ENCODE measurements at regions not wholly inside any gene's neighbourhood (a gene's known extent, or its start where the extent isn't known, plus 50 kb on each side); places are given as distances from the start of the nearest gene placed in this dataset.

GRCh38 chr12:78328524-78328923 is 497.8 kb downstream of the NAV3 start:
- DNase-seq, result no peak
- H3K27me3 ChIP-seq, result peaks cover 5% of the 10 kb centered on the region; the same call in 1 of the 2 replicates
- no peaks in the 10 kb centered on the region for H3K9me3 ChIP-seq
- no peaks in the 10 kb centered on the region for H3K36me3 ChIP-seq
- H3K4me3 ChIP-seq (ENCODE audit: low read depth, low read length), result no peak overlapping the region
- TF ChIP-seq, protein P1, sequence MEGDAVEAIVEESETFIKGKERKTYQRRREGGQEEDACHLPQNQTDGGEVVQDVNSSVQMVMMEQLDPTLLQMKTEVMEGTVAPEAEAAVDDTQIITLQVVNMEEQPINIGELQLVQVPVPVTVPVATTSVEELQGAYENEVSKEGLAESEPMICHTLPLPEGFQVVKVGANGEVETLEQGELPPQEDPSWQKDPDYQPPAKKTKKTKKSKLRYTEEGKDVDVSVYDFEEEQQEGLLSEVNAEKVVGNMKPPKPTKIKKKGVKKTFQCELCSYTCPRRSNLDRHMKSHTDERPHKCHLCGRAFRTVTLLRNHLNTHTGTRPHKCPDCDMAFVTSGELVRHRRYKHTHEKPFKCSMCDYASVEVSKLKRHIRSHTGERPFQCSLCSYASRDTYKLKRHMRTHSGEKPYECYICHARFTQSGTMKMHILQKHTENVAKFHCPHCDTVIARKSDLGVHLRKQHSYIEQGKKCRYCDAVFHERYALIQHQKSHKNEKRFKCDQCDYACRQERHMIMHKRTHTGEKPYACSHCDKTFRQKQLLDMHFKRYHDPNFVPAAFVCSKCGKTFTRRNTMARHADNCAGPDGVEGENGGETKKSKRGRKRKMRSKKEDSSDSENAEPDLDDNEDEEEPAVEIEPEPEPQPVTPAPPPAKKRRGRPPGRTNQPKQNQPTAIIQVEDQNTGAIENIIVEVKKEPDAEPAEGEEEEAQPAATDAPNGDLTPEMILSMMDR (IDR thresholded peaks at IDR 0.05; ENCODE audit: low read depth, low read length), result no peak
- no peaks in the 10 kb centered on the region for H3K4me1 ChIP-seq

DNA sequence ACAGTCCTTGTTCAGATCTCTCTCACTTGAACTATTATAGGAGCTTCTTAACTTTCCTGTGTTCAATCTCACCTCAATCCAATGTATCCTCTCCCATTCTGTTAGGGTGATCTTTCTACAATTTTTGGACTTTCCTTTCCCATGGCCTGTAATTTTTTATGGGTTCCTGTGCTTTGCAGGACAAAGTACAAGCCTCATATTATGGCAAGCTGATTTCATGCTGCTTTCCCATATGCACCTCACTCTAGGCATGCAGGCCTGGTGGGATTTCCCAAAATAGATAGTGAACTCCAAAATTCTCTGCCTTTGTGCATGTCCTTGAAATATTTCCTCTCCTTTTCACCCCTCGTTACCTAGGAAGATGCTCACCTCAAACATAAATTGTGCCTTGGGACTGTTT is 499.4 kb downstream of the NAV3 start:
- TF ChIP-seq, protein P1 (IDR thresholded peaks at IDR 0.05; ENCODE audit: low read depth, low read length), result no peak
- H3K4me1 ChIP-seq, result no peaks in the 10 kb centered on the region
- H3K27me3 ChIP-seq, result no peaks in the 10 kb centered on the region; the same call in 1 of the 2 replicates
- no peak for DNase-seq
- no peaks in the 10 kb centered on the region for H3K36me3 ChIP-seq
- H3K4me3 ChIP-seq (ENCODE audit: low read depth, low read length), result no peak overlapping the region
- H3K9me3 ChIP-seq, result no peaks in the 10 kb centered on the region

GRCh38 chr12:78331181-78331580 is 500.5 kb downstream of the NAV3 start:
- Histone ChIP-seq H3K27me3 (peaks cover 9% of the 10 kb centered on the region), H3K4me1 (no peaks in the 10 kb centered on the region), H3K9me3 (no peaks in the 10 kb centered on the region), H3K4me3 (ENCODE audit: low read depth, low read length) (no peak overlapping the region), H3K36me3 (no peaks in the 10 kb centered on the region)
- no peak for DNase-seq
- TF ChIP-seq, protein P1 (IDR thresholded peaks at IDR 0.05; ENCODE audit: low read depth, low read length), result no peak

DNA sequence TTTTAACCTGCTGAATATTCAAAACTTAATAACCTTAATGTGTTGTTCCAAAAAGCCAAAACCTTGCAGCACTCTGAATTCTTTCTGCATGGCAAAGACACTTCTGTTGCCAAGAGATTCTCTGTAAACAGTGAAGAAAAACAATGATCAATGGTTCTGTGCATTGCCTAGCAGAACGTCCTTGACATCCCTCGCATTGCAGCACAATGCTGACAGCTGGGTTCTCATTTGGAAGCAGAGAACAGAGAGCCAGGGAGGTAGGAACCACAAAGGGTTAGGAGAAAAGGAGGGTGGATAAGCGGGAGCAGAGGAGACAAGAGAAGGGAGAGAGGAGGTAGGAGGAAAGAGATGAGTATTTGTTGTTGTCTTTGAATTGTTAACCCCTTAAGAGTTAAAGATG is 501.1 kb downstream of the NAV3 start:
- no peaks in the 10 kb centered on the region for H3K36me3 ChIP-seq
- TF ChIP-seq, protein P1 (IDR thresholded peaks at IDR 0.05; ENCODE audit: low read depth, low read length), result no peak
- no peak for DNase-seq
- peaks cover 15% of the 10 kb centered on the region for H3K27me3 ChIP-seq
- H3K4me1 ChIP-seq, result no peaks in the 10 kb centered on the region
- no peak overlapping the region for H3K4me3 ChIP-seq (ENCODE audit: low read depth, low read length)
- peaks cover 4% of the 10 kb centered on the region; the same call in 1 of the 2 replicates for H3K9me3 ChIP-seq

- Histone ChIP-seq H3K36me3 (no peaks in the 10 kb centered on the region), H3K4me3 (ENCODE audit: low read depth, low read length) (no peak overlapping the region), H3K9me3 (peaks cover 6% of the 10 kb centered on the region; the same call in 1 of the 2 replicates), H3K27me3 (peaks cover 26% of the 10 kb centered on the region), H3K4me1 (no peaks in the 10 kb centered on the region)
- TF ChIP-seq, protein P1 (IDR thresholded peaks at IDR 0.05; ENCODE audit: low read depth, low read length), result no peak
- DNase-seq, result no peak
Observed at GRCh38 chr12:78338054-78338785, 507.5 kb downstream of the NAV3 start.

- H3K36me3 ChIP-seq, result no peaks in the 10 kb centered on the region
- no peak for DNase-seq
- H3K27me3 ChIP-seq, result peaks cover 28% of the 10 kb centered on the region
- no peaks in the 10 kb centered on the region for H3K4me1 ChIP-seq
- H3K9me3 ChIP-seq, result peaks cover 6% of the 10 kb centered on the region; the same call in 1 of the 2 replicates
- TF ChIP-seq, protein P1 (IDR thresholded peaks at IDR 0.05; ENCODE audit: low read depth, low read length), result no peak
- H3K4me3 ChIP-seq (ENCODE audit: low read depth, low read length), result no peak overlapping the region
Observed at GRCh38 chr12:78340406-78340805, 509.7 kb downstream of the NAV3 start.

All from BE2C (cell line).